DND-41 (cell line): ENCODE measurements at regions not wholly inside any gene's neighbourhood (a gene's known extent, or its start where the extent isn't known, plus 50 kb on each side); places are given as distances from the start of the nearest gene placed in this dataset.

ENCODE experiments used
- ATAC-seq: fragments of 200-7000 bp; cut with Tn5 transposase; 3 replicates; pipeline ENCODE4 v1.9.1; 2021; ENCODE audit warnings: low read depth; ENCODE audit not compliant: insufficient read depth
- DNase-seq: peaks from one replicate; pipeline ENCODE4 v3.0.0-alpha.2; 2020
- H2AFZ ChIP-seq: 2 replicates; pipeline ENCODE4 v1.6.0; 2012; ENCODE audit warnings: low read depth, low read length
- H3K27ac ChIP-seq: 2 replicates; pipeline ENCODE4 v1.5.1; 2012; ENCODE audit warnings: low read length, inconsistent platforms
- H3K27me3 ChIP-seq: fragments of 200-600 bp; sonication (generic); 2 replicates; pipeline ENCODE4 v1.6.0; 2012; ENCODE audit warnings: low read length, mild to moderate bottlenecking, inconsistent platforms; ENCODE audit not compliant: insufficient read depth, poor library complexity
- H3K36me3 ChIP-seq: 2 replicates; pipeline ENCODE4 v1.5.1; 2012; ENCODE audit warnings: low read length, inconsistent platforms; ENCODE audit not compliant: insufficient read depth
- H3K4me1 ChIP-seq: 2 replicates; pipeline ENCODE4 v1.5.1; 2012; ENCODE audit warnings: mild to moderate bottlenecking, low read length; ENCODE audit not compliant: insufficient read depth
- H3K4me2 ChIP-seq: 2 replicates; pipeline ENCODE4 v1.6.0; 2012; ENCODE audit warnings: mild to moderate bottlenecking, moderate library complexity, low read length, inconsistent platforms; ENCODE audit not compliant: insufficient read depth
- H3K4me3 ChIP-seq, 2 experiments: fragments of 200-600 bp in 1 of 2; shearing (Covaris generic) in 1 of 2; 2 replicates each; pipeline ENCODE4 v1.5.1; 2012 to 2016; ENCODE audit warnings: inconsistent platforms in 2 of 2, low read length in 2 of 2, mild to moderate bottlenecking in 2 of 2, low read depth in 1 of 2, moderate library complexity in 1 of 2
- H3K79me2 ChIP-seq: 2 replicates; pipeline ENCODE4 v1.6.0; 2012; ENCODE audit warnings: low read length, inconsistent platforms; ENCODE audit not compliant: insufficient read depth
- H3K9ac ChIP-seq: 2 replicates; pipeline ENCODE4 v1.6.0; 2012; ENCODE audit warnings: low read depth, mild to moderate bottlenecking, inconsistent platforms, low read length, moderate library complexity
- H3K9me3 ChIP-seq: 2 replicates; pipeline ENCODE4 v1.5.1; 2012; ENCODE audit warnings: low read length, moderate library complexity, mild to moderate bottlenecking, inconsistent platforms; ENCODE audit not compliant: insufficient read depth, severe bottlenecking
- H4K20me1 ChIP-seq: 2 replicates; pipeline ENCODE4 v1.6.0; 2012; ENCODE audit warnings: low read length; ENCODE audit not compliant: insufficient read depth
- EZH2 ChIP-seq: IDR thresholded peaks from 3 replicates; pipeline ENCODE4 v1.6.1; 2012; ENCODE audit warnings: borderline replicate concordance, low read depth, mild to moderate bottlenecking, moderate library complexity, low read length, inconsistent platforms; ENCODE audit not compliant: severe bottlenecking
- TF ChIP-seq, protein P1 (sequence below): IDR thresholded peaks from 2 replicates; pipeline ENCODE4 v1.5.1; 2012; ENCODE audit warnings: borderline replicate concordance, low read length, moderate library complexity, mild to moderate bottlenecking; ENCODE audit not compliant: poor library complexity, severe bottlenecking; ENCODE audit errors: extremely low read depth

DNA sequence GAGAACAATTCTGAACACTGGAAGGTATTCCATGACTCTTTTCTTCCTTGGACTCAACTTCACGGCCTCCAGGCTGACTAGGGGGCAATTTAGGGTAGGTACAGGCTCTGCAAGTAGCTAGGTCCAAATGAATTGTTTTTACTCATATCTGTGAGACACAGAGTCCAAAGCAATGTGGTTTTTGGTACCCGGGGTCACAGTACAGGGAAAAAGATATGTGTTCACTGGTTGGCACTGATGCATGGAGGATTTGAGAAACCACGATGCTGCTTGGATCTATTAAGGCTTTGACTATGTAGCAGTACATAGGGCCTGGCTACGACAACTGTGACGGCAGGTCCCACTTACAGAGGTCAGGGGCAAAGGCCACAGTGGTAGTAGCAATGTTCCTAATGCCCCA, 200.6 kb downstream of the DUSP10 start:
- no peak for DNase-seq
- Histone ChIP-seq H3K4me3 (no peak overlapping the region), H3K9me3 (no peaks in the 10 kb centered on the region), H3K79me2 (no peaks in the 10 kb centered on the region), H3K36me3 (no peaks in the 10 kb centered on the region), H3K4me2 (no peak overlapping the region), H2AFZ (no peak overlapping the region), H3K27ac (no peak overlapping the region), H3K9ac (no peak overlapping the region), H4K20me1 (no peaks in the 10 kb centered on the region), H3K27me3 (no peaks in the 10 kb centered on the region), H3K4me1 (no peaks in the 10 kb centered on the region)
- no peak for ATAC-seq
- no peak for TF ChIP-seq EZH2
- TF ChIP-seq, protein P1, sequence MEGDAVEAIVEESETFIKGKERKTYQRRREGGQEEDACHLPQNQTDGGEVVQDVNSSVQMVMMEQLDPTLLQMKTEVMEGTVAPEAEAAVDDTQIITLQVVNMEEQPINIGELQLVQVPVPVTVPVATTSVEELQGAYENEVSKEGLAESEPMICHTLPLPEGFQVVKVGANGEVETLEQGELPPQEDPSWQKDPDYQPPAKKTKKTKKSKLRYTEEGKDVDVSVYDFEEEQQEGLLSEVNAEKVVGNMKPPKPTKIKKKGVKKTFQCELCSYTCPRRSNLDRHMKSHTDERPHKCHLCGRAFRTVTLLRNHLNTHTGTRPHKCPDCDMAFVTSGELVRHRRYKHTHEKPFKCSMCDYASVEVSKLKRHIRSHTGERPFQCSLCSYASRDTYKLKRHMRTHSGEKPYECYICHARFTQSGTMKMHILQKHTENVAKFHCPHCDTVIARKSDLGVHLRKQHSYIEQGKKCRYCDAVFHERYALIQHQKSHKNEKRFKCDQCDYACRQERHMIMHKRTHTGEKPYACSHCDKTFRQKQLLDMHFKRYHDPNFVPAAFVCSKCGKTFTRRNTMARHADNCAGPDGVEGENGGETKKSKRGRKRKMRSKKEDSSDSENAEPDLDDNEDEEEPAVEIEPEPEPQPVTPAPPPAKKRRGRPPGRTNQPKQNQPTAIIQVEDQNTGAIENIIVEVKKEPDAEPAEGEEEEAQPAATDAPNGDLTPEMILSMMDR = no peak

DNA sequence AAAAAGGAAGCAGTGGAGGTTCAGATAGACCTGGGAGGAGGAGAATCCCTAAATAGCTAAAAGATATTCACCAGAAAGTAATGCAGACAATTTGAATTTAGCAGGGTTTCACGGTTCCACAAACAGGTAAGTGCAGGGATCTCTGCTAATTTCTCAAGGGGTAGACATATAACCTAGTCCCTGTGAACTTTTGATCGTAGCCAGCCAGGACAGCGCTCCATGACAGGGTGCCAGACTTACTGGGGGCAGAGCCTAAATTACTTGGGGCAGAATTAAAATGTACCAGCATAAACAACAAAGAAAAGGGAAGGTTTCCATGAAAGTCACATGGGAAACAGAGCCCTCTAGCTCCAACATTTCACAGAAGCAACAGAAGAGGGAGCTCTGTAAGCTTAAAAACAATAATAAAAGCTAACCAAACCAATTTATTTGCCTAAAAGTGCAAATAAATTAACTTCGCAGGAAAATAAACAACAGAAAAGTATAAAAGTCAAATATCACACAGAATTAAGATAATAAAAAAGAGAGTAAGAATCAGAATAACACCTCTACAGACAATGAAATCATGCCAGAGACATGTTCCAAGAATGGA, 198.3 kb downstream of the DUSP10 start:
- Histone ChIP-seq H4K20me1 (no peaks in the 10 kb centered on the region), H3K4me2 (no peak overlapping the region), H3K9me3 (no peaks in the 10 kb centered on the region), H2AFZ (0 out of 2 replicates have a peak overlapping the region, but pooled peaks have one; percentile 9), H3K9ac (no peak overlapping the region), H3K79me2 (no peaks in the 10 kb centered on the region), H3K36me3 (no peaks in the 10 kb centered on the region), H3K4me1 (no peaks in the 10 kb centered on the region), H3K27me3 (no peaks in the 10 kb centered on the region), H3K4me3 (no peak overlapping the region), H3K27ac (no peak overlapping the region)
- ATAC-seq (no peak), DNase-seq (no peak)
- TF ChIP-seq EZH2 = no peak
- TF ChIP-seq, protein P1 = peak; percentile 57

DNA sequence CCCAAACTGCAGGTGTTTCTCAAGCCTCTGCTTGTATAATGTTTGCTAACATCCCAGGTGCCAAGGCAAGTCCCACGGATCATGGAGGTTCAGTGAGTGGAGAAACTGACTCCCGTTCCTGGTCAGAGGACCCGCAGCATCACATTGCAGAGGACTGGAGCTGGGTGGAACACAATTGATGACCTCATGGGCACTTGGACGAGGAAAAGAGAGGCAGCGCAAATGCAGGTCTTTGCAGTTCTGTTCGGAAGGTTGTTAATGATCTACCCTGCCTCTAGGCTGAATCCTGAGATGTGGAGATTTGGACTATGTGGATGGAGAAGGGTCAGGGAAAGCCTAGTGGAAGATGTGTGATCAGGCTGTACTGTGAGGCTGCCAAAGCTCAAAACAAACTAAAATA, 192.9 kb downstream of the DUSP10 start:
- Histone ChIP-seq H2AFZ (no peak overlapping the region), H3K9ac (no peak overlapping the region), H4K20me1 (no peaks in the 10 kb centered on the region), H3K36me3 (no peaks in the 10 kb centered on the region), H3K27ac (no peak overlapping the region), H3K27me3 (no peaks in the 10 kb centered on the region), H3K4me3 (no peak overlapping the region), H3K79me2 (no peaks in the 10 kb centered on the region), H3K4me1 (no peaks in the 10 kb centered on the region), H3K9me3 (no peaks in the 10 kb centered on the region), H3K4me2 (no peak overlapping the region)
- TF ChIP-seq EZH2 = no peak
- TF ChIP-seq, protein P1 = no peak
- ATAC-seq (no peak), DNase-seq (no peak)
